ENCODE measurements at regions not wholly inside any gene's neighbourhood (a gene's known extent, or its start where the extent isn't known, plus 50 kb on each side); places are given as distances from the start of the nearest gene placed in this dataset.

- no peak for DNase-seq
- H3K4me3 ChIP-seq (ENCODE audit: low read length) = no peak overlapping the region
- H3K9me3 ChIP-seq (ENCODE audit: control insufficient read depth, low read depth, low read length) = no peaks in the 10 kb centered on the region
- no peak overlapping the region for H3K27ac ChIP-seq (ENCODE audit: low read length)
- H3K36me3 ChIP-seq (ENCODE audit: control insufficient read depth, insufficient read depth, low read length) = no peaks in the 10 kb centered on the region
- no peaks in the 10 kb centered on the region for H3K27me3 ChIP-seq (ENCODE audit: control insufficient read depth, insufficient read depth, low read length)
- no peaks in the 10 kb centered on the region for H3K4me1 ChIP-seq (ENCODE audit: control insufficient read depth, insufficient read depth, low read length)
Observed at GRCh38 chr6:91822581-91822980, 1235.7 kb upstream of the MAP3K7 start.

- no peaks in the 10 kb centered on the region for H3K27me3 ChIP-seq (ENCODE audit: control insufficient read depth, insufficient read depth, low read length)
- H3K9me3 ChIP-seq (ENCODE audit: control insufficient read depth, low read depth, low read length) = no peaks in the 10 kb centered on the region
- WGBS (ENCODE audit: insufficient coverage, low lambda C conversion rate) = no CpG with 5 or more reads among the region's 18 CpGs
- no peaks in the 10 kb centered on the region for H3K4me1 ChIP-seq (ENCODE audit: control insufficient read depth, insufficient read depth, low read length)
- DNase-seq = no peak
- H3K36me3 ChIP-seq (ENCODE audit: control insufficient read depth, insufficient read depth, low read length) = no peaks in the 10 kb centered on the region
- H3K4me3 ChIP-seq (ENCODE audit: low read length) = no peak overlapping the region
- H3K27ac ChIP-seq (ENCODE audit: low read length) = no peak overlapping the region
Observed at GRCh38 chr6:91816335-91816734, 1229.5 kb upstream of the MAP3K7 start.

GRCh38 chr6:91813641-91814040, 1226.8 kb upstream of the MAP3K7 start:
- Histone ChIP-seq H3K27ac (ENCODE audit: low read length) (no peak overlapping the region), H3K4me3 (ENCODE audit: low read length) (no peak overlapping the region), H3K36me3 (ENCODE audit: control insufficient read depth, insufficient read depth, low read length) (no peaks in the 10 kb centered on the region), H3K4me1 (ENCODE audit: control insufficient read depth, insufficient read depth, low read length) (no peaks in the 10 kb centered on the region), H3K9me3 (ENCODE audit: control insufficient read depth, low read depth, low read length) (no peaks in the 10 kb centered on the region), H3K27me3 (ENCODE audit: control insufficient read depth, insufficient read depth, low read length) (no peaks in the 10 kb centered on the region)
- WGBS (ENCODE audit: insufficient coverage, low lambda C conversion rate) = no CpG with 5 or more reads among the region's 3 CpGs
- DNase-seq = no peak

- no CpG with 5 or more reads among the region's 1 CpG for WGBS (ENCODE audit: insufficient coverage, low lambda C conversion rate)
- Histone ChIP-seq H3K36me3 (ENCODE audit: control insufficient read depth, insufficient read depth, low read length) (no peaks in the 10 kb centered on the region), H3K27ac (ENCODE audit: low read length) (no peak overlapping the region), H3K27me3 (ENCODE audit: control insufficient read depth, insufficient read depth, low read length) (no peaks in the 10 kb centered on the region), H3K4me1 (ENCODE audit: control insufficient read depth, insufficient read depth, low read length) (no peaks in the 10 kb centered on the region), H3K4me3 (ENCODE audit: low read length) (no peak overlapping the region), H3K9me3 (ENCODE audit: control insufficient read depth, low read depth, low read length) (no peaks in the 10 kb centered on the region)
- peak in 1 of 2 donors; percentile 26 for DNase-seq
Observed at GRCh38 chr6:91812596-91813274, 1225.9 kb upstream of the MAP3K7 start.

GRCh38 chr6:91804981-91805380, 1218.1 kb upstream of the MAP3K7 start:
- DNase-seq = no peak
- Histone ChIP-seq H3K27ac (ENCODE audit: low read length) (no peak overlapping the region), H3K4me3 (ENCODE audit: low read length) (no peak overlapping the region), H3K4me1 (ENCODE audit: control insufficient read depth, insufficient read depth, low read length) (no peaks in the 10 kb centered on the region), H3K9me3 (ENCODE audit: control insufficient read depth, low read depth, low read length) (no peaks in the 10 kb centered on the region), H3K27me3 (ENCODE audit: control insufficient read depth, insufficient read depth, low read length) (no peaks in the 10 kb centered on the region), H3K36me3 (ENCODE audit: control insufficient read depth, insufficient read depth, low read length) (no peaks in the 10 kb centered on the region)
- WGBS (ENCODE audit: insufficient coverage, low lambda C conversion rate) = no CpG with 5 or more reads among the region's 3 CpGs

GRCh38 chr6:91802431-91802830, 1215.6 kb upstream of the MAP3K7 start:
- no peaks in the 10 kb centered on the region for H3K4me1 ChIP-seq (ENCODE audit: control insufficient read depth, insufficient read depth, low read length)
- H3K36me3 ChIP-seq (ENCODE audit: control insufficient read depth, insufficient read depth, low read length) = no peaks in the 10 kb centered on the region
- H3K27me3 ChIP-seq (ENCODE audit: control insufficient read depth, insufficient read depth, low read length) = no peaks in the 10 kb centered on the region
- H3K9me3 ChIP-seq (ENCODE audit: control insufficient read depth, low read depth, low read length) = no peaks in the 10 kb centered on the region
- DNase-seq = no peak
- no peak overlapping the region for H3K4me3 ChIP-seq (ENCODE audit: low read length)
- H3K27ac ChIP-seq (ENCODE audit: low read length) = no peak overlapping the region
- WGBS (ENCODE audit: insufficient coverage, low lambda C conversion rate) = 88% methylated on average over 1 of the region's 1 CpG

GRCh38 chr6:91796603-91797002, 1209.7 kb upstream of the MAP3K7 start:
- Histone ChIP-seq H3K9me3 (ENCODE audit: control insufficient read depth, low read depth, low read length) (no peaks in the 10 kb centered on the region), H3K36me3 (ENCODE audit: control insufficient read depth, insufficient read depth, low read length) (no peaks in the 10 kb centered on the region), H3K27me3 (ENCODE audit: control insufficient read depth, insufficient read depth, low read length) (no peaks in the 10 kb centered on the region), H3K4me1 (ENCODE audit: control insufficient read depth, insufficient read depth, low read length) (no peaks in the 10 kb centered on the region), H3K27ac (ENCODE audit: low read length) (no peak overlapping the region), H3K4me3 (ENCODE audit: low read length) (no peak overlapping the region)
- 100% methylated on average over 1 of the region's 1 CpG for WGBS (ENCODE audit: insufficient coverage, low lambda C conversion rate)
- no peak for DNase-seq

- H3K4me3 ChIP-seq (ENCODE audit: low read length) = no peak overlapping the region
- no peaks in the 10 kb centered on the region for H3K9me3 ChIP-seq (ENCODE audit: control insufficient read depth, low read depth, low read length)
- WGBS (ENCODE audit: insufficient coverage, low lambda C conversion rate) = 25% methylated on average over 1 of the region's 2 CpGs
- H3K27ac ChIP-seq (ENCODE audit: low read length) = no peak overlapping the region
- no peaks in the 10 kb centered on the region for H3K27me3 ChIP-seq (ENCODE audit: control insufficient read depth, insufficient read depth, low read length)
- DNase-seq = no peak
- H3K36me3 ChIP-seq (ENCODE audit: control insufficient read depth, insufficient read depth, low read length) = no peaks in the 10 kb centered on the region
- H3K4me1 ChIP-seq (ENCODE audit: control insufficient read depth, insufficient read depth, low read length) = no peaks in the 10 kb centered on the region
Observed at GRCh38 chr6:91788501-91788900, 1201.6 kb upstream of the MAP3K7 start.

- Histone ChIP-seq H3K36me3 (ENCODE audit: control insufficient read depth, insufficient read depth, low read length) (no peaks in the 10 kb centered on the region), H3K27me3 (ENCODE audit: control insufficient read depth, insufficient read depth, low read length) (no peaks in the 10 kb centered on the region), H3K4me1 (ENCODE audit: control insufficient read depth, insufficient read depth, low read length) (no peaks in the 10 kb centered on the region), H3K9me3 (ENCODE audit: control insufficient read depth, low read depth, low read length) (no peaks in the 10 kb centered on the region), H3K4me3 (ENCODE audit: low read length) (no peak overlapping the region), H3K27ac (ENCODE audit: low read length) (no peak overlapping the region)
- no peak for DNase-seq
- WGBS (ENCODE audit: insufficient coverage, low lambda C conversion rate) = 50% methylated on average over 1 of the region's 11 CpGs
Observed at GRCh38 chr6:91786474-91787184, 1199.8 kb upstream of the MAP3K7 start.

- Histone ChIP-seq H3K4me1 (ENCODE audit: control insufficient read depth, insufficient read depth, low read length) (no peaks in the 10 kb centered on the region), H3K27ac (ENCODE audit: low read length) (no peak overlapping the region), H3K36me3 (ENCODE audit: control insufficient read depth, insufficient read depth, low read length) (no peaks in the 10 kb centered on the region), H3K27me3 (ENCODE audit: control insufficient read depth, insufficient read depth, low read length) (no peaks in the 10 kb centered on the region), H3K9me3 (ENCODE audit: control insufficient read depth, low read depth, low read length) (no peaks in the 10 kb centered on the region), H3K4me3 (ENCODE audit: low read length) (no peak overlapping the region)
- 100% methylated on average over 1 of the region's 2 CpGs for WGBS (ENCODE audit: insufficient coverage, low lambda C conversion rate)
- DNase-seq = no peak
Observed at GRCh38 chr6:91782802-91783201, 1195.9 kb upstream of the MAP3K7 start.

GRCh38 chr6:91781946-91782345, 1195.1 kb upstream of the MAP3K7 start:
- H3K36me3 ChIP-seq (ENCODE audit: control insufficient read depth, insufficient read depth, low read length) = no peaks in the 10 kb centered on the region
- no peak overlapping the region for H3K4me3 ChIP-seq (ENCODE audit: low read length)
- no peaks in the 10 kb centered on the region for H3K4me1 ChIP-seq (ENCODE audit: control insufficient read depth, insufficient read depth, low read length)
- no peaks in the 10 kb centered on the region for H3K27me3 ChIP-seq (ENCODE audit: control insufficient read depth, insufficient read depth, low read length)
- WGBS (ENCODE audit: insufficient coverage, low lambda C conversion rate) = no CpG with 5 or more reads among the region's 3 CpGs
- no peaks in the 10 kb centered on the region for H3K9me3 ChIP-seq (ENCODE audit: control insufficient read depth, low read depth, low read length)
- no peak overlapping the region for H3K27ac ChIP-seq (ENCODE audit: low read length)
- no peak for DNase-seq

Measured in large intestine (tissue), 3 donors.